ENCODE measurements at regions not wholly inside any gene's neighbourhood (a gene's known extent, or its start where the extent isn't known, plus 50 kb on each side); places are given as distances from the start of the nearest gene placed in this dataset.

DNA sequence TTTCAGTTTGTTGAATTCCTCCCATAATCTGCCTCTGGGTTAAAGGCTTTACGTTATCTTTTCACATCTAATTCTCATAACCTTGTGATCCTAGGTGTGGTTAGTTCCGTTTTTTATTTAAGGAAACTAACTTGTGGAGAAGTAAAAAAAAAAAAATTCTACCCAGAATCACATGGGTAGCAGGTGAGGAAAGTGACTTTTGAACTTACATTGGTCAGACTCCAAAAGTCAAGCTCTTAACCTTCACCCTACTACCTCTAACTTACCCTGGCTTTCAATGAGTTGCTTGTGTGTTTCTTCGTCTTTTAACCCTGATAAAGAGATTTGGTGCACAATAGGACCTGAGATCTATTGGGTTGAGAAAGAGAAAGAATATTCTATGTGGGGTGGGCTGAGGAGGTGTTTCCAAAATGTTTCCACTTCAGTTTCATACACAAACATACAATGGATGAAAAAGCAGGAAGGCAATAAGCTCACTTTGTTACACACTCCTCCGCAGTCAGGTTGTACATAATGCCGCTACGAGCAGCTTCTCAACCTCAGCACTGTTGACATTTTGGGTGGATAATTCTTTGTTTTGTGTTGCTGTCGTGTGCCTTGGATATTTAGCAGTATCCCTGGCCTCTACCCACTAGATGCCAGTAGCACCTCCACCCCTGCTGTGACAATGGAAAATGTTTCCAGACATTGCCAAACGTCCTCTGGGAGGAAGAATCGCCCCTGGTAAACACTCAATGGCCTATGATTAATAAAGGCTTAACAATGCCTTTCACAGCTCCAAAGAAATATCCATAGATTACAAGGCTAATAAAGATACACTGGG, 193.0 kb upstream of the ZNF217 start:
- intact Hi-C loops (cut with DNase I) = no loop called here
- no peaks in the 10 kb centered on the region for H3K4me1 ChIP-seq

DNA sequence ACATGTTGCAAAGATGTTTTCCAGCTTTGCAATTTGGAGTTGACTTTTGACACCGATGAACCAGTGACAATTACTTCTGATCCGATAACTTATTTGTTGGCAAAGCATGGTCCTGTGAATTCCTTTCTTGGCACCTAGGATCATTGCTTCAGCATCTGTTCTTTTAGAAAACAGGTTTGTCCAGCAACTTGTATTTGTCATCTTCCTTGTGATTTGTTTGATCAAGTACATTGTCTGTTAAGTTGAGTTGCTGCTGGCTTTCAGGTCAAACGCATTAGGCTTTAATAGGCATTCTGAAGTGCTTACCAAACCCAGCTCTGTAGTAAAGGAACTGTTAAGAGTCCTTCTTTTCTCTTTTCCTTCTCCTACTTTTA, 192.4 kb upstream of the ZNF217 start:
- TF ChIP-seq, protein P1, sequence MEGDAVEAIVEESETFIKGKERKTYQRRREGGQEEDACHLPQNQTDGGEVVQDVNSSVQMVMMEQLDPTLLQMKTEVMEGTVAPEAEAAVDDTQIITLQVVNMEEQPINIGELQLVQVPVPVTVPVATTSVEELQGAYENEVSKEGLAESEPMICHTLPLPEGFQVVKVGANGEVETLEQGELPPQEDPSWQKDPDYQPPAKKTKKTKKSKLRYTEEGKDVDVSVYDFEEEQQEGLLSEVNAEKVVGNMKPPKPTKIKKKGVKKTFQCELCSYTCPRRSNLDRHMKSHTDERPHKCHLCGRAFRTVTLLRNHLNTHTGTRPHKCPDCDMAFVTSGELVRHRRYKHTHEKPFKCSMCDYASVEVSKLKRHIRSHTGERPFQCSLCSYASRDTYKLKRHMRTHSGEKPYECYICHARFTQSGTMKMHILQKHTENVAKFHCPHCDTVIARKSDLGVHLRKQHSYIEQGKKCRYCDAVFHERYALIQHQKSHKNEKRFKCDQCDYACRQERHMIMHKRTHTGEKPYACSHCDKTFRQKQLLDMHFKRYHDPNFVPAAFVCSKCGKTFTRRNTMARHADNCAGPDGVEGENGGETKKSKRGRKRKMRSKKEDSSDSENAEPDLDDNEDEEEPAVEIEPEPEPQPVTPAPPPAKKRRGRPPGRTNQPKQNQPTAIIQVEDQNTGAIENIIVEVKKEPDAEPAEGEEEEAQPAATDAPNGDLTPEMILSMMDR (IDR thresholded peaks at IDR 0.05) = no peak
- intact Hi-C loops (cut with DNase I) = no loop called here
- Histone ChIP-seq H3K4me3 (no peak overlapping the region), H3K4me1 (no peaks in the 10 kb centered on the region), H3K36me3 (no peaks in the 10 kb centered on the region), H3K27ac (no peak overlapping the region), H3K9me3 (no peaks in the 10 kb centered on the region), H3K27me3 (no peaks in the 10 kb centered on the region)
- DNase-seq (ENCODE audit: low spot score in 2 of 2) = no peak

More for the DNA sequence above, 193.0 kb upstream of the ZNF217 start:
- Histone ChIP-seq H3K9me3 (no peaks in the 10 kb centered on the region), H3K36me3 (no peaks in the 10 kb centered on the region), H3K4me3 (no peak overlapping the region), H3K27me3 (no peaks in the 10 kb centered on the region), H3K27ac (no peak overlapping the region)
- TF ChIP-seq, protein P1 (IDR thresholded peaks at IDR 0.05) = no peak
- DNase-seq (ENCODE audit: low spot score in 2 of 2) = no peak

DNA sequence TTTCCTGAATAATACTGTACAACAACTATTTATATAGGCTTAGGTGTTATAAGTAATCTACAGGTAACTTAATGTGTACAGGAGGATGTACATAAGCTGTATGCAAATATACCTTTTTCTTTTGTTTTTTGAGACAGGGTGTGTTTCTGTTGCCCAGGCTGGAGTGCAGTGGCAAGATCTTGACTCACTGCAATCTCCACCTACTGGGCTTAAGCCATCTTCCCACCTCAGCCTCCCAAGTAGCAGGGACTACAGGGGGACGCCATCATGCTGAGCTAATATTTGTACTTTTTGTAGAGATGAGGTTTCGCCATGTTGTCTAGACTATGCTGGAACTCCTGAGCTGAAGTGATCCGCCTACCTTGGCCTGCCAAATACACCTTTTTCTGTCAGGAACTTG, 191.7 kb upstream of the ZNF217 start:
- no peak overlapping the region for H3K4me3 ChIP-seq
- no peaks in the 10 kb centered on the region for H3K36me3 ChIP-seq
- H3K9me3 ChIP-seq = no peaks in the 10 kb centered on the region
- H3K27me3 ChIP-seq = no peaks in the 10 kb centered on the region
- no peak for DNase-seq (ENCODE audit: low spot score in 2 of 2)
- TF ChIP-seq, protein P1 (IDR thresholded peaks at IDR 0.05) = no peak
- no peaks in the 10 kb centered on the region for H3K4me1 ChIP-seq
- H3K27ac ChIP-seq = no peak overlapping the region
- intact Hi-C loops (cut with DNase I) = no loop called here

DNA sequence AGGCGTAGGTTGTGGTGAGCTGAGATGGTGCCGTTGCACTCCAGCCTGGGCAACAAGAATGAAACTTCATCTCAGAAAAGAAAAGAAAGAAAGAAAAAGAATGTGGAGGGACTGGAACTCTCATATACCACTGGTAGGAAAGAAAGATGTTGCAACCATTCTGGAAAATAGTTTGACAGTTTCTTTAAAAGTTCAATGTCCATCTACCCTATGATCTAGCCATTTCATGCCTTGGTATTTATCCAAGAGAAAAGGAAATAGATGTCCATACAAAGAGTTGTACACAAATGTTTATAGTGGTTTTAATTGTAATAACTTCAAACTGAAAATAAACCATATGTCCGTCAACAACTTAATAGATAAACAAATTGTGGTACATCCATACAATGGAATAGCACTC, 190.1 kb upstream of the ZNF217 start:
- Histone ChIP-seq H3K9me3 (no peaks in the 10 kb centered on the region), H3K4me1 (no peaks in the 10 kb centered on the region), H3K27me3 (no peaks in the 10 kb centered on the region), H3K36me3 (no peaks in the 10 kb centered on the region), H3K27ac (no peak overlapping the region), H3K4me3 (no peak overlapping the region)
- TF ChIP-seq, protein P1 (IDR thresholded peaks at IDR 0.05) = no peak
- intact Hi-C loops (cut with DNase I) = no loop called here
- DNase-seq (ENCODE audit: low spot score in 2 of 2) = no peak

DNA sequence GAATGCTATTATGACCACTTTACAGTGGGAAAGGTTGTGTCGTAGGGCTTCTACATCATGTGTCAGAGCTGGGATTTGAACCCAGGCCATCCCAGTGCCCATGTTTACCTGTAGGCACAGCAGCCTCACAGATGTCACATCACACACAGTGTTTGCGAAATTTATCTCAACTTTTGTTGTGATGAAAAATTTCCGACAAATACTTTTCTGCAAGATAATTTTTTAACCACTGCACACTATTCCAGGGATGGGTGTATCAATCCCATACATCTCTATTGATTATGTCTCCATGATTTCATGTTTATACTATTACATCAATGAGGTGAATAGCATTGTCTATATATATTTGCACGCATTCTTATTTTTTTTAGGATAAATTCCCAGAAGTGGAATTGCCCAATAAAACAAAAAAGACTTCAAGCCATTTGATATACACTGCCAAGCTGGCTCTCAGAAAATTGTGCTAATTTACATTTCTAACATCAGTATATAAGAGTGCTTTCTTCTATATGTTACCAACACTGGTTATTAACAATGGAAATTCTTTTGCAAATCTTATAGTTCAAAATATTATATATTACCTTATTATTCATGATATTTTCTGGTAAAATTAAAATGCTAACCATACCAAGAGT, 189.1 kb upstream of the ZNF217 start:
- Histone ChIP-seq H3K9me3 (no peaks in the 10 kb centered on the region), H3K4me3 (no peak overlapping the region), H3K36me3 (no peaks in the 10 kb centered on the region), H3K27me3 (no peaks in the 10 kb centered on the region), H3K27ac (no peak overlapping the region), H3K4me1 (no peaks in the 10 kb centered on the region)
- TF ChIP-seq, protein P1 (IDR thresholded peaks at IDR 0.05) = no peak
- intact Hi-C loops (cut with DNase I) = no loop called here
- no peak for DNase-seq (ENCODE audit: low spot score in 2 of 2)

All from ascending aorta (tissue), 2 donors.